ENCODE measurements at regions not wholly inside any gene's neighbourhood (a gene's known extent, or its start where the extent isn't known, plus 50 kb on each side); places are given as distances from the start of the nearest gene placed in this dataset.

GRCh38 chr14:39956372-39956771 lies 524.1 kb upstream of the FBXO33 start:
- WGBS (ENCODE audit: extremely low coverage, insufficient coverage, insufficient read length): no CpG with 5 or more reads among the region's 4 CpGs
- no peak overlapping the region for H4K91ac ChIP-seq (ENCODE audit: low read depth, low read length)
- no peak overlapping the region for H4K8ac ChIP-seq (ENCODE audit: low read depth, low read length)
- no peak overlapping the region for H3K14ac ChIP-seq (ENCODE audit: low read length)
- H3K27ac ChIP-seq (ENCODE audit: low read depth, low read length): no peak overlapping the region
- no peak overlapping the region for H3K4me2 ChIP-seq (ENCODE audit: low read length)
- H3K36me3 ChIP-seq (ENCODE audit: control insufficient read depth in 1 of 2, insufficient read depth in 2 of 2, low read length in 2 of 2): no peaks in the 10 kb centered on the region
- H3K4me1 ChIP-seq (ENCODE audit: control insufficient read depth in 1 of 2, insufficient read depth in 2 of 2, low read length in 2 of 2): no peaks in the 10 kb centered on the region
- no peak overlapping the region for H2AFZ ChIP-seq (ENCODE audit: insufficient read depth, low read length, poor library complexity)
- H3K4ac ChIP-seq (ENCODE audit: low read depth, low read length): no peak overlapping the region
- H3K18ac ChIP-seq (ENCODE audit: low read length): no peak overlapping the region
- no peak overlapping the region for H3K4me3 ChIP-seq (ENCODE audit: low read depth, low read length)
- H2BK5ac ChIP-seq (ENCODE audit: low read depth, low read length, poor library complexity): no peak overlapping the region
- H2BK120ac ChIP-seq (ENCODE audit: insufficient read depth, low read length, poor library complexity): no peak overlapping the region
- no peaks in the 10 kb centered on the region for H3K79me2 ChIP-seq (ENCODE audit: control insufficient read depth, insufficient read depth, low read length, poor library complexity)
- no peak overlapping the region for H2BK12ac ChIP-seq (ENCODE audit: low read length)
- no peak overlapping the region for H4K12ac ChIP-seq (ENCODE audit: low read depth, low read length)
- H2AK5ac ChIP-seq (ENCODE audit: low read length): no peak overlapping the region
- H3K27me3 ChIP-seq (ENCODE audit: insufficient read depth, low read length): no peaks in the 10 kb centered on the region
- H3K23ac ChIP-seq (ENCODE audit: low read length): no peak overlapping the region
- H3K9ac ChIP-seq (ENCODE audit: low read length): no peak overlapping the region
- no peaks in the 10 kb centered on the region for H3K79me1 ChIP-seq (ENCODE audit: low read length)
- H3K9me3 ChIP-seq (ENCODE audit: insufficient read depth, low read depth, low read length): no peaks in the 10 kb centered on the region
- no peak for DNase-seq

DNA sequence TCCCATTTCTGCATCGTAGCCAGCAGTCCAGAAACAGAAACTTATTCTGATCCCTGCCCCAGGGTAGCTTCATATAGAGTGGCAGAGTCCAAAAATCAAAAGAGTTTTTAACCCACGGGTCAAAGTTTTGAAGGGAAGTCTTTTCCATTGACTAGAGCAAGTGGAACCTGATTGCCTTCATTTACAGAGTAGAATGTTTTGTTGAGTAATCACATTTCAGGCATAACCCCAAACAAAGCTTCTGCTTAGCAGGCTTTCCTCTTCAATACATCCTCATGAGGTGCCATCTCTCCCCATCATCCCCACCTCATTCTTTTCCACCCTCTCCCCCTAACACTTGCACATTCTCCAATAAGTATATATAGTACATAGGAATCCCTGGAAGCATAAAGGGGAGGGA lies 516.0 kb upstream of the FBXO33 start:
- no peak overlapping the region for H3K4ac ChIP-seq (ENCODE audit: low read depth, low read length)
- peaks cover 0 to 3% of the 10 kb centered on the region in 2 experiments for H3K4me1 ChIP-seq (ENCODE audit: control insufficient read depth in 1 of 2, insufficient read depth in 2 of 2, low read length in 2 of 2)
- H3K18ac ChIP-seq (ENCODE audit: low read length): no peak overlapping the region
- H3K4me2 ChIP-seq (ENCODE audit: low read length): no peak overlapping the region
- WGBS (ENCODE audit: extremely low coverage, insufficient coverage, insufficient read length): no CpG with 5 or more reads among the region's 2 CpGs
- no peaks in the 10 kb centered on the region for H3K9me3 ChIP-seq (ENCODE audit: insufficient read depth, low read depth, low read length)
- no peak overlapping the region for H3K9ac ChIP-seq (ENCODE audit: low read length)
- no peak overlapping the region for H3K27ac ChIP-seq (ENCODE audit: low read depth, low read length)
- no peak for DNase-seq
- H4K12ac ChIP-seq (ENCODE audit: low read depth, low read length): no peak overlapping the region
- no peak overlapping the region for H2AFZ ChIP-seq (ENCODE audit: insufficient read depth, low read length, poor library complexity)
- H4K8ac ChIP-seq (ENCODE audit: low read depth, low read length): no peak overlapping the region
- H3K23ac ChIP-seq (ENCODE audit: low read length): no peak overlapping the region
- H3K79me1 ChIP-seq (ENCODE audit: low read length): no peaks in the 10 kb centered on the region
- no peak overlapping the region for H2BK120ac ChIP-seq (ENCODE audit: insufficient read depth, low read length, poor library complexity)
- no peaks in the 10 kb centered on the region for H3K27me3 ChIP-seq (ENCODE audit: insufficient read depth, low read length)
- H3K36me3 ChIP-seq (ENCODE audit: control insufficient read depth in 1 of 2, insufficient read depth in 2 of 2, low read length in 2 of 2): no peaks in the 10 kb centered on the region
- H2BK5ac ChIP-seq (ENCODE audit: low read depth, low read length, poor library complexity): no peak overlapping the region
- no peaks in the 10 kb centered on the region for H3K79me2 ChIP-seq (ENCODE audit: control insufficient read depth, insufficient read depth, low read length, poor library complexity)
- H3K4me3 ChIP-seq (ENCODE audit: low read depth, low read length): no peak overlapping the region
- no peak overlapping the region for H3K14ac ChIP-seq (ENCODE audit: low read length)
- no peak overlapping the region for H2BK12ac ChIP-seq (ENCODE audit: low read length)
- H4K91ac ChIP-seq (ENCODE audit: low read depth, low read length): no peak overlapping the region
- H2AK5ac ChIP-seq (ENCODE audit: low read length): no peak overlapping the region

DNA sequence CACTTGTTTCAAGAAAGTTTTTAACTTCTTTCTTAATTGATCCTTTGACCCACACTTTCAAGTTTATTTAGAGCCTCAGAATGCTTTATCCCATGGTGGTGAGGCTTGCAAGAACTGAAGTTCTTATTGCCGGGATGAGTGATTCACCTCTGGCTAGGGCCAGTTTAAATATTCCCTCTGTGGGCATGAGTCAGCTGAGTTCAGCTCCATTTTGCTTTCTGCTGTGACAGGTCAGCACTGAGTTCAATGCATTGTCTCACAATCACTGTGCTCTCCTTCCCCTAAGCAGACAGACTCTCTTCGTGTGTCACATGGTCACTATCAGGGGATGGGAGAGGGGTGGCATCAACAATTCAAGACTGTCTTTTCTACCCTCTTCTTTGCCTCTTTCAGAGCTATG lies 514.6 kb upstream of the FBXO33 start:
- Histone ChIP-seq H3K79me2 (ENCODE audit: control insufficient read depth, insufficient read depth, low read length, poor library complexity) (no peaks in the 10 kb centered on the region), H3K36me3 (ENCODE audit: control insufficient read depth in 1 of 2, insufficient read depth in 2 of 2, low read length in 2 of 2) (no peaks in the 10 kb centered on the region), H3K4me1 (ENCODE audit: control insufficient read depth in 1 of 2, insufficient read depth in 2 of 2, low read length in 2 of 2) (peaks cover 0 to 3% of the 10 kb centered on the region in 2 experiments), H3K4me3 (ENCODE audit: low read depth, low read length) (no peak overlapping the region), H3K23ac (ENCODE audit: low read length) (no peak overlapping the region), H3K9ac (ENCODE audit: low read length) (no peak overlapping the region), H3K14ac (ENCODE audit: low read length) (peak overlapping the region; percentile 20), H2BK120ac (ENCODE audit: insufficient read depth, low read length, poor library complexity) (no peak overlapping the region), H2BK12ac (ENCODE audit: low read length) (peak overlapping the region; percentile 59), H3K9me3 (ENCODE audit: insufficient read depth, low read depth, low read length) (no peaks in the 10 kb centered on the region), H2AK5ac (ENCODE audit: low read length) (no peak overlapping the region), H3K27ac (ENCODE audit: low read depth, low read length) (no peak overlapping the region), H3K79me1 (ENCODE audit: low read length) (no peaks in the 10 kb centered on the region), H4K8ac (ENCODE audit: low read depth, low read length) (no peak overlapping the region), H3K18ac (ENCODE audit: low read length) (no peak overlapping the region), H4K12ac (ENCODE audit: low read depth, low read length) (no peak overlapping the region), H2BK5ac (ENCODE audit: low read depth, low read length, poor library complexity) (peak overlapping the region; percentile 14), H4K91ac (ENCODE audit: low read depth, low read length) (peak overlapping the region; percentile 38), H3K4ac (ENCODE audit: low read depth, low read length) (no peak overlapping the region), H2AFZ (ENCODE audit: insufficient read depth, low read length, poor library complexity) (peak overlapping the region; percentile 38), H3K27me3 (ENCODE audit: insufficient read depth, low read length) (no peaks in the 10 kb centered on the region), H3K4me2 (ENCODE audit: low read length) (no peak overlapping the region)
- no CpG with 5 or more reads among the region's 2 CpGs for WGBS (ENCODE audit: extremely low coverage, insufficient coverage, insufficient read length)
- DNase-seq: peak in 1 of 2 donors; percentile 1

DNA sequence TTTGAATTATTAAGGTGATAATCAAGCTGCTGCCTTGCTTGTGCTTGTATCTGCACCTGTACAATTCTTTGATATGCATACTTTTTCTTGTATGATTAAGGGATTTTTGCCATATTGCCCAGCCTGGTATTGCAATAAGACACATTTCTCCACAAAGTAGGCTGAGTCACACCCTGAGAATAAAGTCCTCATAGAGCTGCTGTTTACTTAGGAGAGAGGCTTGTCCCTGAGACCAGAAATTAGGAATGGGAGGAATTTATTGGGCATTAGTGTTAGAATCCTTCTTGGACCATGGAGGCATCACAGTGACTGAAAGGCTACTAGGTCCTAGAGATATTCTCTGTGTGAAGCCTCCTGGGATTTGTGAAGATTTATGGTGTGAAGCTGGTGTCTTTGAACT lies 506.8 kb upstream of the FBXO33 start:
- Histone ChIP-seq H3K4ac (ENCODE audit: low read depth, low read length) (no peak overlapping the region), H3K4me3 (ENCODE audit: low read depth, low read length) (no peak overlapping the region), H2BK120ac (ENCODE audit: insufficient read depth, low read length, poor library complexity) (no peak overlapping the region)

More for the DNA sequence above, 506.8 kb upstream of the FBXO33 start:
- no peak overlapping the region for H3K9ac ChIP-seq (ENCODE audit: low read length)
- no peak overlapping the region for H2AK5ac ChIP-seq (ENCODE audit: low read length)
- no peaks in the 10 kb centered on the region for H3K79me2 ChIP-seq (ENCODE audit: control insufficient read depth, insufficient read depth, low read length, poor library complexity)
- no peaks in the 10 kb centered on the region for H3K4me1 ChIP-seq (ENCODE audit: control insufficient read depth in 1 of 2, insufficient read depth in 2 of 2, low read length in 2 of 2)
- no peak overlapping the region for H3K18ac ChIP-seq (ENCODE audit: low read length)
- no peak overlapping the region for H4K8ac ChIP-seq (ENCODE audit: low read depth, low read length)
- no peak overlapping the region for H3K4me2 ChIP-seq (ENCODE audit: low read length)
- no peak overlapping the region for H4K91ac ChIP-seq (ENCODE audit: low read depth, low read length)
- H3K9me3 ChIP-seq (ENCODE audit: insufficient read depth, low read depth, low read length): no peaks in the 10 kb centered on the region
- no peaks in the 10 kb centered on the region for H3K36me3 ChIP-seq (ENCODE audit: control insufficient read depth in 1 of 2, insufficient read depth in 2 of 2, low read length in 2 of 2)
- no peak overlapping the region for H2BK5ac ChIP-seq (ENCODE audit: low read depth, low read length, poor library complexity)
- no peaks in the 10 kb centered on the region for H3K79me1 ChIP-seq (ENCODE audit: low read length)
- H3K23ac ChIP-seq (ENCODE audit: low read length): no peak overlapping the region
- no peaks in the 10 kb centered on the region for H3K27me3 ChIP-seq (ENCODE audit: insufficient read depth, low read length)
- no peak overlapping the region for H2AFZ ChIP-seq (ENCODE audit: insufficient read depth, low read length, poor library complexity)
- no peak overlapping the region for H4K12ac ChIP-seq (ENCODE audit: low read depth, low read length)
- H2BK12ac ChIP-seq (ENCODE audit: low read length): no peak overlapping the region
- H3K14ac ChIP-seq (ENCODE audit: low read length): no peak overlapping the region
- DNase-seq: no peak
- no peak overlapping the region for H3K27ac ChIP-seq (ENCODE audit: low read depth, low read length)

All from trophoblast cell (in vitro differentiated cells and primary cell).